Ascending aorta (tissue), 2 donors: ENCODE measurements at regions not wholly inside any gene's neighbourhood (a gene's known extent, or its start where the extent isn't known, plus 50 kb on each side); places are given as distances from the start of the nearest gene placed in this dataset.

ENCODE experiments used
- DNase-seq, 2 donors: peaks; one replicate each; pipeline ENCODE4 v3.0.0-alpha.2; 2019; ENCODE audit warnings: low spot score in 2 of 2
- H3K27ac ChIP-seq, 2 donors: fragments of 200-600 bp; sonication (generic); one replicate each; pipeline ENCODE4 v1.5.1; 2016 to 2017; ENCODE audit warnings: mild to moderate bottlenecking in 1 of 2
- H3K27me3 ChIP-seq: fragments of 200-600 bp; sonication (generic); one replicate; pipeline ENCODE4 v1.5.1; 2017
- H3K36me3 ChIP-seq, 2 donors: fragments of 200-600 bp; sonication (generic); one replicate each; pipeline ENCODE4 v1.5.1; 2016
- H3K4me1 ChIP-seq, 2 donors: fragments of 200-600 bp; sonication (generic); one replicate each; pipeline ENCODE4 v1.5.1; 2016 to 2017; ENCODE audit warnings: mild to moderate bottlenecking in 1 of 2
- H3K4me3 ChIP-seq, 2 donors: fragments of 200-600 bp; sonication (generic); one replicate each; pipeline ENCODE4 v1.5.1; 2016 to 2017; ENCODE audit warnings: mild to moderate bottlenecking in 1 of 2
- H3K9me3 ChIP-seq, 2 donors: fragments of 200-600 bp; sonication (generic); one replicate each; pipeline ENCODE4 v1.5.1; 2016
- CTCF ChIP-seq, 3 experiments: fragments of 200-600 bp in 2 of 3; fragments of 450-650 bp in 1 of 3; sonication (generic) in 2 of 3; IDR thresholded peaks; one replicate each; pipeline ENCODE4 v1.5.1; 2016 to 2019; ENCODE audit warnings: antibody characterized with exemption in 3 of 3, mild to moderate bottlenecking in 1 of 3, moderate library complexity in 1 of 3
- intact Hi-C: fragments of 100-400 bp; cut with DNase I; formaldehyde crosslinking; loops from one replicate; pipeline ENCODE4 v1.15.1; 2023

GRCh38 chr1:13921190-13921589, 221.2 kb downstream of the PRDM2 start:
- no peak for DNase-seq
- Histone ChIP-seq H3K4me3 (no peak overlapping the region), H3K4me1 (no peaks in the 10 kb centered on the region), H3K36me3 (no peaks in the 10 kb centered on the region), H3K27ac (no peak overlapping the region), H3K27me3 (no peaks in the 10 kb centered on the region), H3K9me3 (no peaks in the 10 kb centered on the region)
- intact Hi-C loops, result no loop called here
- no peak for TF ChIP-seq CTCF (IDR thresholded peaks at IDR 0.05)

- no peak for TF ChIP-seq CTCF (IDR thresholded peaks at IDR 0.05)
These were observed 222.6 kb downstream of the PRDM2 start for GRCh38 chr1:13922466-13923110.

GRCh38 chr1:13926556-13926955, 226.6 kb downstream of the PRDM2 start:
- intact Hi-C loops, result no loop called here
- H3K4me3 ChIP-seq, result no peak overlapping the region
- TF ChIP-seq CTCF (IDR thresholded peaks at IDR 0.05), result no peak

More at GRCh38 chr1:13922466-13923110, 222.6 kb downstream of the PRDM2 start:
- no peak for DNase-seq
- H3K27ac ChIP-seq, result no peak overlapping the region
- no peak overlapping the region for H3K4me3 ChIP-seq
- no peaks in the 10 kb centered on the region for H3K36me3 ChIP-seq
- intact Hi-C loops, result no loop called here
- no peaks in the 10 kb centered on the region for H3K27me3 ChIP-seq
- H3K9me3 ChIP-seq, result no peaks in the 10 kb centered on the region
- no peaks in the 10 kb centered on the region for H3K4me1 ChIP-seq

GRCh38 chr1:13927736-13928135, 227.7 kb downstream of the PRDM2 start:
- no peak for TF ChIP-seq CTCF (IDR thresholded peaks at IDR 0.05)
- no peak for DNase-seq
- intact Hi-C loops, result no loop called here
- Histone ChIP-seq H3K4me3 (no peak overlapping the region), H3K36me3 (no peaks in the 10 kb centered on the region), H3K4me1 (no peaks in the 10 kb centered on the region), H3K27ac (no peak overlapping the region), H3K27me3 (no peaks in the 10 kb centered on the region), H3K9me3 (no peaks in the 10 kb centered on the region)

More at GRCh38 chr1:13926556-13926955, 226.6 kb downstream of the PRDM2 start:
- Histone ChIP-seq H3K4me1 (no peaks in the 10 kb centered on the region), H3K9me3 (no peaks in the 10 kb centered on the region), H3K36me3 (no peaks in the 10 kb centered on the region), H3K27ac (no peak overlapping the region), H3K27me3 (no peaks in the 10 kb centered on the region)
- DNase-seq, result no peak

- H3K36me3 ChIP-seq, result no peaks in the 10 kb centered on the region
- no peak for DNase-seq
- no peaks in the 10 kb centered on the region for H3K4me1 ChIP-seq
- no peaks in the 10 kb centered on the region for H3K9me3 ChIP-seq
- no peaks in the 10 kb centered on the region for H3K27me3 ChIP-seq
- no peak for TF ChIP-seq CTCF (IDR thresholded peaks at IDR 0.05)
- intact Hi-C loops, result no loop called here
- no peak overlapping the region for H3K27ac ChIP-seq
- H3K4me3 ChIP-seq, result no peak overlapping the region
These were observed 229.3 kb downstream of the PRDM2 start for GRCh38 chr1:13929313-13929712.

GRCh38 chr1:13930151-13930550, 230.2 kb downstream of the PRDM2 start:
- Histone ChIP-seq H3K9me3 (no peaks in the 10 kb centered on the region), H3K27me3 (no peaks in the 10 kb centered on the region), H3K36me3 (no peaks in the 10 kb centered on the region), H3K4me3 (no peak overlapping the region), H3K27ac (no peak overlapping the region), H3K4me1 (no peaks in the 10 kb centered on the region)
- no peak for DNase-seq
- intact Hi-C loops, result no loop called here
- no peak for TF ChIP-seq CTCF (IDR thresholded peaks at IDR 0.05)
